HCT116 (cell line): ENCODE measurements at regions not wholly inside any gene's neighbourhood (a gene's known extent, or its start where the extent isn't known, plus 50 kb on each side); places are given as distances from the start of the nearest gene placed in this dataset.

Source experiments
- EZH2 ChIP-seq: fragments of 200-600 bp; sonication (generic); IDR thresholded peaks from 2 replicates; pipeline ENCODE4 v1.6.1; 2017; ENCODE audit warnings: antibody characterized with exemption, mixed run types
- EZH2phosphoT487 ChIP-seq: fragments of 200-600 bp; IDR thresholded peaks from 2 replicates; pipeline ENCODE4 v1.6.1; 2018; ENCODE audit warnings: antibody characterized with exemption, borderline replicate concordance
- JUND ChIP-seq: IDR thresholded peaks from 2 replicates; pipeline ENCODE4 v1.6.1; 2012
- POLR2A ChIP-seq: IDR thresholded peaks from 2 replicates; pipeline ENCODE4 v1.7.0; 2011; ENCODE audit warnings: borderline replicate concordance; ENCODE audit not compliant: insufficient read depth, insufficient read length; ENCODE audit errors: extremely low read depth
- POLR2AphosphoS5 ChIP-seq: IDR thresholded peaks from 2 replicates; pipeline ENCODE4 v1.6.1; 2011; ENCODE audit warnings: mild to moderate bottlenecking, low read depth, low read length, moderate library complexity
- SIN3A ChIP-seq: IDR thresholded peaks from 2 replicates; pipeline ENCODE4 v1.6.1; 2012; ENCODE audit warnings: low read depth
- YY1 ChIP-seq: IDR thresholded peaks from 2 replicates; pipeline ENCODE4 v1.6.1; 2011; ENCODE audit warnings: low read length, low read depth, moderate library complexity, mild to moderate bottlenecking; ENCODE audit not compliant: insufficient replicate concordance; ENCODE audit errors: extremely low read depth
- TF ChIP-seq, protein P1 (sequence below), 3 experiments: fragments of 200-600 bp in 1 of 3; sonication (generic) in 1 of 3; IDR thresholded peaks in 2 of 3; conservative IDR thresholded peaks in 1 of 3; 2 replicates each; pipeline ENCODE4 v1.5.1; 2012 to 2017; ENCODE audit warnings: low read depth in 2 of 3, low read length in 2 of 3, antibody characterized with exemption in 1 of 3, borderline replicate concordance in 1 of 3, control low read depth in 1 of 3, mild to moderate bottlenecking in 1 of 3, mixed read lengths in 1 of 3, mixed run types in 1 of 3, moderate library complexity in 1 of 3; ENCODE audit not compliant: insufficient read depth in 1 of 3
- TF ChIP-seq, protein P2 (sequence below): IDR thresholded peaks from 2 replicates; pipeline ENCODE4 v1.6.1; 2012

DNA sequence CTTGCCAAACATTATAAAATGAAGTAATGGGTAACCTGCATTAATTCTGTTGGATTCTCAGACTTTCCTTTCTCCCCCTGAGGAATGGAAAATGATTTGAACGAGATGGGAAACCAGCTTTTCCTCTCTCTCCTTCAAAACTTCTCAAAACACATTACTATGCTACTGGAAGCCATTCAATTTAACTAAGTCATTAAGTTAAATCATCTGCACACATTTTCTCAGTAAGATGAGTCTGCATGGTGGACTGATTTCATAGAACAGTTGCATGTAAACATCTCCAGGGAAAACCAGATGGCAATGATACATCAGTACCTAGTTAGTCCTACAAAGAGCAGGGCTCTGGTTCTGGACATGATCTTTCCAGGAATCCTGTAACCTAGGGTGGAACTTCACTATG, 59.9 kb downstream of the BMP4 start:
- TF ChIP-seq, protein P1, sequence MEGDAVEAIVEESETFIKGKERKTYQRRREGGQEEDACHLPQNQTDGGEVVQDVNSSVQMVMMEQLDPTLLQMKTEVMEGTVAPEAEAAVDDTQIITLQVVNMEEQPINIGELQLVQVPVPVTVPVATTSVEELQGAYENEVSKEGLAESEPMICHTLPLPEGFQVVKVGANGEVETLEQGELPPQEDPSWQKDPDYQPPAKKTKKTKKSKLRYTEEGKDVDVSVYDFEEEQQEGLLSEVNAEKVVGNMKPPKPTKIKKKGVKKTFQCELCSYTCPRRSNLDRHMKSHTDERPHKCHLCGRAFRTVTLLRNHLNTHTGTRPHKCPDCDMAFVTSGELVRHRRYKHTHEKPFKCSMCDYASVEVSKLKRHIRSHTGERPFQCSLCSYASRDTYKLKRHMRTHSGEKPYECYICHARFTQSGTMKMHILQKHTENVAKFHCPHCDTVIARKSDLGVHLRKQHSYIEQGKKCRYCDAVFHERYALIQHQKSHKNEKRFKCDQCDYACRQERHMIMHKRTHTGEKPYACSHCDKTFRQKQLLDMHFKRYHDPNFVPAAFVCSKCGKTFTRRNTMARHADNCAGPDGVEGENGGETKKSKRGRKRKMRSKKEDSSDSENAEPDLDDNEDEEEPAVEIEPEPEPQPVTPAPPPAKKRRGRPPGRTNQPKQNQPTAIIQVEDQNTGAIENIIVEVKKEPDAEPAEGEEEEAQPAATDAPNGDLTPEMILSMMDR (IDR thresholded peaks at IDR 0.05 in 2 of 3, conservative IDR thresholded peaks at IDR 0.05 in 1 of 3; ENCODE audit: borderline replicate concordance in 1 of 3, insufficient read depth in 1 of 3, low read depth in 2 of 3, low read length in 2 of 3) = no peak
- TF ChIP-seq SIN3A = no peak
- no peak for TF ChIP-seq YY1
- TF ChIP-seq EZH2phosphoT487 = no peak
- no peak for TF ChIP-seq EZH2
- TF ChIP-seq POLR2A = no peak
- no peak for TF ChIP-seq JUND
- TF ChIP-seq POLR2AphosphoS5 = no peak
- TF ChIP-seq, protein P2, sequence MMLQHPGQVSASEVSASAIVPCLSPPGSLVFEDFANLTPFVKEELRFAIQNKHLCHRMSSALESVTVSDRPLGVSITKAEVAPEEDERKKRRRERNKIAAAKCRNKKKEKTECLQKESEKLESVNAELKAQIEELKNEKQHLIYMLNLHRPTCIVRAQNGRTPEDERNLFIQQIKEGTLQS = no peak
